H1 (cell line): ENCODE measurements at regions not wholly inside any gene's neighbourhood (a gene's known extent, or its start where the extent isn't known, plus 50 kb on each side); places are given as distances from the start of the nearest gene placed in this dataset.

Experiments used
- CTCF ChIA-PET: fragments of 300-600 bp; sonication (Branson Sonifier 250); formaldehyde crosslinking; loops from one replicate; lab custom pipeline; 2021; ENCODE audit not compliant: partially characterized antibody; lab: Charles Lee
- POLR2A ChIA-PET: fragments of 300-600 bp; sonication (Branson Sonifier 250); formaldehyde crosslinking; loops from one replicate; lab custom pipeline; 2021; ENCODE audit warnings: inconsistent platforms; ENCODE audit not compliant: partially characterized antibody; lab: Charles Lee
- DNase-seq, 2 experiments: peaks; one replicate each; pipeline versions ENCODE4 v3.0.0 to v3.0.0-alpha.2; 2010 to 2022; ENCODE audit warnings: low spot score in 2 of 2, low read depth in 1 of 2, mixed read lengths in 1 of 2
- FAIRE-seq: peaks from 2 replicates; lab custom pipeline; 2011; peaks lifted over from hg19 to GRCh38; lab: Jason Lieb, UNC
- H2AFZ ChIP-seq: 2 replicates; pipeline ENCODE4 v1.8.1; 2012; ENCODE audit warnings: low read length, inconsistent platforms
- H2AK5ac ChIP-seq: 2 replicates; pipeline ENCODE4 v1.6.1; 2013; ENCODE audit warnings: low read depth, low read length
- H2BK120ac ChIP-seq: replicated peaks from 2 replicates; pipeline ENCODE3; 2013; ENCODE audit warnings: low read depth, low read length, inconsistent platforms
- H2BK12ac ChIP-seq: 2 replicates; pipeline ENCODE4 v1.6.1; 2013; ENCODE audit warnings: low read depth, low read length
- H2BK15ac ChIP-seq: 2 replicates; pipeline ENCODE4 v1.6.1; 2013; ENCODE audit warnings: low read length
- H2BK20ac ChIP-seq: 2 replicates; pipeline ENCODE4 v1.6.1; 2013; ENCODE audit warnings: low read length
- H2BK5ac ChIP-seq: 2 replicates; pipeline ENCODE4 v1.6.1; 2013; ENCODE audit warnings: low read depth, low read length
- H3K14ac ChIP-seq: 2 replicates; pipeline ENCODE4 v1.6.1; 2013; ENCODE audit warnings: inconsistent platforms; ENCODE audit not compliant: insufficient read length
- H3K18ac ChIP-seq: 2 replicates; pipeline ENCODE4 v1.6.1; 2013; ENCODE audit warnings: low read length; ENCODE audit errors: extremely low read depth
- H3K23ac ChIP-seq: 2 replicates; pipeline ENCODE4 v1.6.1; 2013; ENCODE audit warnings: inconsistent platforms; ENCODE audit not compliant: insufficient read length
- H3K23me2 ChIP-seq: 2 replicates; pipeline ENCODE4 v1.6.1; 2013; ENCODE audit warnings: low read depth, low read length
- H3K27ac ChIP-seq: 2 replicates; pipeline ENCODE4 v1.6.1; 2011; ENCODE audit warnings: low read depth, low read length, inconsistent platforms
- H3K27me3 ChIP-seq, 4 experiments: replicated peaks in 1 of 4; 1 replicate in 1 of 4; 2 replicates in 3 of 4; pipeline versions ENCODE4 v1.6.1 to v1.8.1; 2011 to 2013; ENCODE audit warnings: low read length in 3 of 4, mild to moderate bottlenecking in 3 of 4, inconsistent platforms in 2 of 4, mixed read lengths in 2 of 4, moderate library complexity in 1 of 4; ENCODE audit not compliant: control insufficient read depth in 3 of 4, insufficient read depth in 3 of 4; ENCODE audit errors: extremely low read depth in 1 of 4
- H3K36me3 ChIP-seq, 4 experiments: 2 replicates each; pipeline versions ENCODE4 v1.6.1 to v1.8.1; 2011 to 2013; ENCODE audit warnings: mild to moderate bottlenecking in 4 of 4, low read length in 3 of 4, moderate library complexity in 2 of 4, control low read depth in 1 of 4, inconsistent platforms in 1 of 4; ENCODE audit not compliant: insufficient read depth in 4 of 4, control insufficient read depth in 2 of 4
- H3K4ac ChIP-seq: replicated peaks from 2 replicates; pipeline ENCODE3; 2013; ENCODE audit warnings: low read length, low read depth, mixed read lengths, inconsistent platforms; ENCODE audit not compliant: insufficient read length
- H3K4me1 ChIP-seq, 4 experiments: replicated peaks in 1 of 4; 1 replicate in 1 of 4; 2 replicates in 3 of 4; pipeline versions ENCODE4 v1.6.1 to v1.8.1; 2011 to 2013; ENCODE audit warnings: low read length in 3 of 4, inconsistent platforms in 2 of 4, mixed read lengths in 1 of 4; ENCODE audit not compliant: insufficient read depth in 4 of 4, control insufficient read depth in 3 of 4
- H3K4me2 ChIP-seq, 2 experiments: 2 replicates each; pipeline versions ENCODE4 v1.6.1 to v1.8.1; 2011 to 2013; ENCODE audit warnings: low read depth in 2 of 2, low read length in 2 of 2, control low read depth in 1 of 2, inconsistent platforms in 1 of 2, mild to moderate bottlenecking in 1 of 2; ENCODE audit not compliant: insufficient read depth in 1 of 2
- H3K4me3 ChIP-seq, 4 experiments: fragments of 200-600, 300-600 bp in 1 of 4; sonication (generic), shearing (Covaris generic), sonication (Bioruptor Twin) in 1 of 4; 2 replicates each; pipeline versions ENCODE4 v1.5.1 to v1.8.1; 2011 to 2016; ENCODE audit warnings: low read length in 4 of 4, low read depth in 3 of 4, control low read depth in 2 of 4, inconsistent platforms in 2 of 4, mild to moderate bottlenecking in 2 of 4, mixed read lengths in 1 of 4, moderate library complexity in 1 of 4; ENCODE audit not compliant: insufficient read depth in 2 of 4; ENCODE audit errors: extremely low read depth in 1 of 4
- H3K56ac ChIP-seq: replicated peaks from 2 replicates; pipeline ENCODE3; 2013; ENCODE audit warnings: low read depth, mild to moderate bottlenecking, mixed read lengths, low read length, inconsistent platforms; ENCODE audit not compliant: insufficient read length
- H3K79me1 ChIP-seq: 2 replicates; pipeline ENCODE4 v1.6.1; 2013; ENCODE audit warnings: low read depth, low read length, control low read depth
- H3K79me2 ChIP-seq, 2 experiments: 2 replicates each; pipeline versions ENCODE4 v1.6.1 to v1.8.1; 2012 to 2013; ENCODE audit warnings: low read length in 2 of 2, mild to moderate bottlenecking in 2 of 2, inconsistent platforms in 1 of 2; ENCODE audit not compliant: insufficient read depth in 2 of 2, control insufficient read depth in 1 of 2
- H3K9ac ChIP-seq, 4 experiments: replicated peaks in 1 of 4; 1 replicate in 1 of 4; 2 replicates in 3 of 4; pipeline versions ENCODE4 v1.6.1 to v1.8.1; 2011 to 2013; ENCODE audit warnings: low read depth in 3 of 4, low read length in 3 of 4, control low read depth in 2 of 4, mild to moderate bottlenecking in 2 of 4, moderate library complexity in 2 of 4, inconsistent platforms in 1 of 4; ENCODE audit errors: extremely low read depth in 1 of 4
- H3K9me3 ChIP-seq, 2 experiments: 2 replicates each; pipeline versions ENCODE4 v1.6.1 to v1.8.1; 2012 to 2013; ENCODE audit warnings: mild to moderate bottlenecking in 2 of 2, moderate library complexity in 2 of 2, control low read depth in 1 of 2, inconsistent platforms in 1 of 2, low read depth in 1 of 2, low read length in 1 of 2, mixed read lengths in 1 of 2; ENCODE audit not compliant: insufficient read depth in 2 of 2
- H4K20me1 ChIP-seq, 2 experiments: replicated peaks in 1 of 2; 2 replicates each; pipeline versions ENCODE3 to v1.8.1; 2011 to 2013; ENCODE audit warnings: inconsistent platforms in 2 of 2, low read length in 2 of 2, mild to moderate bottlenecking in 1 of 2; ENCODE audit not compliant: insufficient read depth in 2 of 2, control insufficient read depth in 1 of 2
- H4K5ac ChIP-seq: 2 replicates; pipeline ENCODE4 v1.6.1; 2013; ENCODE audit warnings: low read length, low read depth, mixed read lengths, inconsistent platforms; ENCODE audit not compliant: insufficient read length
- H4K8ac ChIP-seq: 2 replicates; pipeline ENCODE4 v1.8.0; 2013; ENCODE audit warnings: mild to moderate bottlenecking, moderate library complexity, low read length, inconsistent platforms; ENCODE audit not compliant: insufficient read depth; ENCODE audit errors: extremely low read depth
- H4K91ac ChIP-seq: replicated peaks from 2 replicates; pipeline ENCODE3; 2013; ENCODE audit warnings: low read length, mixed read lengths, inconsistent platforms; ENCODE audit not compliant: insufficient read length
- BRCA1 ChIP-seq: IDR thresholded peaks from 2 replicates; pipeline ENCODE4 v1.6.1; 2012; ENCODE audit warnings: low read depth, low read length, improper control_type of control experiment
- CHD1 ChIP-seq: IDR thresholded peaks from 2 replicates; pipeline ENCODE4 v1.6.1; 2012; ENCODE audit warnings: low read depth, low read length, improper control_type of control experiment
- CHD2 ChIP-seq: IDR thresholded peaks from 2 replicates; pipeline ENCODE4 v1.6.1; 2012; ENCODE audit warnings: low read length, improper control_type of control experiment
- CTBP2 ChIP-seq: IDR thresholded peaks from 2 replicates; pipeline ENCODE4 v1.7.0; 2011; ENCODE audit warnings: borderline replicate concordance, mild to moderate bottlenecking, moderate library complexity, mixed read lengths, low read length; ENCODE audit not compliant: insufficient read depth, insufficient read length
- JUND ChIP-seq: IDR thresholded peaks from 2 replicates; pipeline ENCODE4 v1.6.1; 2011; ENCODE audit warnings: mild to moderate bottlenecking, improper control_type of control experiment, low read length
- NRF1 ChIP-seq: IDR thresholded peaks from 2 replicates; pipeline ENCODE4 v1.6.1; 2011; ENCODE audit warnings: mild to moderate bottlenecking, low read depth, low read length, improper control_type of control experiment
- RXRA ChIP-seq: IDR thresholded peaks from 2 replicates; pipeline ENCODE4 v1.6.1; 2011; ENCODE audit warnings: low read depth, mild to moderate bottlenecking, low read length, moderate library complexity; ENCODE audit not compliant: insufficient read depth
- SAP30 ChIP-seq: fragments of 300-600 bp; sonication (generic); IDR thresholded peaks from 2 replicates; pipeline ENCODE4 v1.7.1; 2012; ENCODE audit warnings: low read length, moderate library complexity, mild to moderate bottlenecking, inconsistent platforms; ENCODE audit not compliant: insufficient read depth, insufficient replicate concordance
- SP2 ChIP-seq: IDR thresholded peaks from 2 replicates; pipeline ENCODE4 v1.6.1; 2012; ENCODE audit warnings: mild to moderate bottlenecking, low read length, inconsistent platforms
- TEAD4 ChIP-seq: IDR thresholded peaks from 2 replicates; pipeline ENCODE4 v1.6.1; 2012; ENCODE audit warnings: low read depth, low read length, inconsistent platforms, mixed read lengths
- WGBS, 2 experiments: shearing (Covaris generic) in 1 of 2; methylation state at CpG; one replicate each; pipeline versions ENCODE4 v1.1.6 to v1.1.7; 2013 to 2015; ENCODE audit warnings: low lambda C conversion rate in 2 of 2, mixed read lengths in 2 of 2, inconsistent platforms in 1 of 2, low coverage in 1 of 2, missing lambda C conversion rate in 1 of 2; ENCODE audit not compliant: insufficient replicate concordance in 2 of 2, insufficient coverage in 1 of 2, insufficient read length in 1 of 2; ENCODE audit errors: extremely low coverage in 1 of 2, missing lambda C conversion rate in 1 of 2; 5-methylcytosine and 5-hydroxymethylcytosine counted together

- H3K4me3 ChIP-seq = no peak overlapping the region
- H4K20me1 ChIP-seq = no peaks in the 10 kb centered on the region
- no peak overlapping the region for H2AK5ac ChIP-seq
- H4K8ac ChIP-seq = no peak overlapping the region
- no peaks in the 10 kb centered on the region; a peak in 1 of 4 replicates for H3K9me3 ChIP-seq
- no peaks in the 10 kb centered on the region for H3K4me1 ChIP-seq
- no peak overlapping the region for H4K91ac ChIP-seq
- no peak overlapping the region for H3K27ac ChIP-seq
- no peaks in the 10 kb centered on the region for H3K36me3 ChIP-seq
- H2BK5ac ChIP-seq = no peak overlapping the region
- H2BK20ac ChIP-seq = no peak overlapping the region
- H3K79me1 ChIP-seq = no peaks in the 10 kb centered on the region
- TF ChIP-seq TEAD4 = no peak
- no peak for TF ChIP-seq CHD1
- TF ChIP-seq CHD2 = no peak
- TF ChIP-seq SAP30 = no peak
- TF ChIP-seq JUND = no peak
- no peak for TF ChIP-seq CTBP2
- TF ChIP-seq BRCA1 = no peak
- no peak for TF ChIP-seq NRF1
- TF ChIP-seq RXRA = no peak
- TF ChIP-seq SP2 = no peak
- TF ChIP-seq, all 59 proteins: peak for 0
- Histone ChIP-seq H4K5ac (no peak overlapping the region), H3K79me2 (no peaks in the 10 kb centered on the region), H2AFZ (no peak overlapping the region), H3K27me3 (no peaks in the 10 kb centered on the region), H2BK12ac (no peak overlapping the region), H2BK15ac (no peak overlapping the region), H3K18ac (no peak overlapping the region), H3K4me2 (no peak overlapping the region), H3K9ac (no peak overlapping the region), H3K23me2 (no peaks in the 10 kb centered on the region), H3K14ac (no peak overlapping the region), H3K23ac (no peak overlapping the region), H3K4ac (no peak overlapping the region), H3K56ac (no peak overlapping the region), H2BK120ac (no peak overlapping the region)
- ChIA-PET CTCF (interaction anchor here (0.9 to 1.4 kb wide), 5 partner anchors 10 to 399 kb away, joined by 3 to 4 read pairs (median 3); no protein-coding TSS in a partner anchor), POLR2A (no interaction called here)
- DNase-seq (no peak), FAIRE-seq (no peak)
- WGBS, 2 experiments = 71% methylated on average over 1 of the region's 1 CpG; no CpG with 5 or more reads in 1 of the 2 experiments
Observed at GRCh38 chr2:30312916-30313315, 81.6 kb downstream of the LBH start.
